ENCODE measurements at regions not wholly inside any gene's neighbourhood (a gene's known extent, or its start where the extent isn't known, plus 50 kb on each side); places are given as distances from the start of the nearest gene placed in this dataset.
"Not testable (repeated sequence)": the region's sequence is repeated elsewhere in the genome, so short reads cannot be mapped to it uniquely, and the experiment has no call there.

DNA sequence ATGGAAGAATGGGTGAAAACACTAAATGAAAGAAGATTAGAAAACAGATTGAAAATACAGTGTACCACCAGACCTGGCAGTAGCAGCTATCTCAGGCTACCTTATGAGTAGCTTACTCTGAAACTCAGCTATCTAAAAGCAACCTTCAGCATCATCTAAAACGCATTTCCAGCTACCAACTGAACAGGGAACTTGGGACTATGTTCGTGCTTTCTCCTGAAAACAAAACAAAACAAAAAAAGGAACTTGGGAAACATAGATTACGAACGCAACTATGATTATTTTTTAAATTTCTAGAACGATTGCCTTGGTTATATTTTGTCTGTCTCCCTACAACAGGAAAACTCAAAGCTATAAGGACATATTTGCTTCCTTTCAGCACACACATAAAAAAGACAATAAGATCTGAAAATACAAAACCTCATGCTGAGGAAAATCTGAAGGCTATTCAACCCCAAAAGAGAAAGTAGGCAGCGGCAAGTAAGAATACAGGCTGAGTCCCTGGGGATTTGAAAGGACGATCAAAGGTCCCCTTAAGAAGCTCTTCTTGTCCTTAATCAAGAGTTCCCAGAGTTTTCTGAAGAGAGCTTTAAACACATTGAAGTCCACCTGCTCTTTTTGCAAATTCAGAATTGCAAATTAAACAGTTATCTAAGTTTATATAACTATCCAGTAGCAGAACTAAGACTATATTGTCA is 53.4 kb downstream of the OR2K2 start:
- in situ Hi-C loops (cut with MboI; ENCODE audit: low pct_unique_long_range_greater_than_20kb, low sequenced_read_pairs, unreplicated experiment): no loop called here
- TF ChIP-seq, protein P1, sequence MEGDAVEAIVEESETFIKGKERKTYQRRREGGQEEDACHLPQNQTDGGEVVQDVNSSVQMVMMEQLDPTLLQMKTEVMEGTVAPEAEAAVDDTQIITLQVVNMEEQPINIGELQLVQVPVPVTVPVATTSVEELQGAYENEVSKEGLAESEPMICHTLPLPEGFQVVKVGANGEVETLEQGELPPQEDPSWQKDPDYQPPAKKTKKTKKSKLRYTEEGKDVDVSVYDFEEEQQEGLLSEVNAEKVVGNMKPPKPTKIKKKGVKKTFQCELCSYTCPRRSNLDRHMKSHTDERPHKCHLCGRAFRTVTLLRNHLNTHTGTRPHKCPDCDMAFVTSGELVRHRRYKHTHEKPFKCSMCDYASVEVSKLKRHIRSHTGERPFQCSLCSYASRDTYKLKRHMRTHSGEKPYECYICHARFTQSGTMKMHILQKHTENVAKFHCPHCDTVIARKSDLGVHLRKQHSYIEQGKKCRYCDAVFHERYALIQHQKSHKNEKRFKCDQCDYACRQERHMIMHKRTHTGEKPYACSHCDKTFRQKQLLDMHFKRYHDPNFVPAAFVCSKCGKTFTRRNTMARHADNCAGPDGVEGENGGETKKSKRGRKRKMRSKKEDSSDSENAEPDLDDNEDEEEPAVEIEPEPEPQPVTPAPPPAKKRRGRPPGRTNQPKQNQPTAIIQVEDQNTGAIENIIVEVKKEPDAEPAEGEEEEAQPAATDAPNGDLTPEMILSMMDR (IDR thresholded peaks at IDR 0.05; ENCODE audit: extremely low read depth, insufficient read depth, missing control alignments): no peak
- no peak for DNase-seq (ENCODE audit: low spot score)

DNA sequence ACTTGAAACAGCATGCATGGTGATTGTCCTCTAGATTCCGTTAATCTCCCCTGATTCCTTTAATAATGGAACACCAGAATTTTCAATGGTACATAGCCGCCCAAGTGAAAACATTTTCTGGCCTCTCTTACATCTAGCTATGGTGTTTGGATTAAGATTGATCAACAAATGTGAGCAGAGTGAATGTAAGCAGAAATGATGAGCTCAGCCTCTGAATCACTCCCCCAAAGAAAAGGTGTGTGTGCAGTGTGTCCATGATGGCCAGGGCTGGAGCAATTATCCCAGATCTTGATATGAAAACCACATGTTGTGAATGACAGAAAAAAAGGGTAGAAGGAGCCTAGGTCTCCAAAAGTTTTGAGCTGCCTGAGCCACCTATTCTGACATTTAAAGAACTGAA is 55.3 kb downstream of the OR2K2 start:
- no peak for DNase-seq (ENCODE audit: low spot score)
- in situ Hi-C loops (cut with MboI; ENCODE audit: low pct_unique_long_range_greater_than_20kb, low sequenced_read_pairs, unreplicated experiment): no loop called here
- TF ChIP-seq, protein P1 (IDR thresholded peaks at IDR 0.05; ENCODE audit: extremely low read depth, insufficient read depth, missing control alignments): no peak

- no peak for DNase-seq (ENCODE audit: low spot score)
- in situ Hi-C loops (cut with MboI; ENCODE audit: low pct_unique_long_range_greater_than_20kb, low sequenced_read_pairs, unreplicated experiment): no loop called here
- TF ChIP-seq, protein P1 (IDR thresholded peaks at IDR 0.05; ENCODE audit: extremely low read depth, insufficient read depth, missing control alignments): no peak
Measured at GRCh38 chr9:111272581-111272980, 57.4 kb downstream of the OR2K2 start.

DNA sequence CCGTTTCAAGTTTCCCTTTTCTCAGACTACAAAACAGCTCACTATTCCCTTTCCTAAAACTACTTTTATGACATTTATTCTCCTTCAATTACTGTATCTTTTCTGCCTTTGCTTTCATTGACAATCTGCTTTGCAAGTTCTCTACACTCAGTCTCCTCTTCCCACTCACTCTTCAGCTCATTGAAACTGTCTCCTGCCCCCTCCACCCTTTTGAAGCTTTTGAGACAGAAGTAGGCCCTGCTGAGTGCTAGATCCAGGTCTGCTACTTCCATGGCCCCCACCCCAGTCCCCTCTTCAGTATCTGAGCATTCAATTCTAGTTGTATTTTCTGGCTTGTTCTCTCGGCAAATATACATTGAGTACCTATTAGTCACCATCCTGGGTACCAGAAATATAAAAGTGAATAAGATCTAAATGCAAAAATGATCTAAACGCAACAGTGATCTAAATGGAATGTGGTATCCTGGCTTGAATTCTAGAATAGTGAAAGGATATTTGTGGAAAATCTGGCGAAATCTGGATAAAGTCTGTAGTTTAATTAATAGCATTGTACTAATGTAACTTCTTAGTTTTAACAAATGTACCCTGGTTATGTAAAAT is 58.4 kb downstream of the OR2K2 start:
- TF ChIP-seq, protein P1 (IDR thresholded peaks at IDR 0.05; ENCODE audit: extremely low read depth, insufficient read depth, missing control alignments): no peak
- in situ Hi-C loops (cut with MboI; ENCODE audit: low pct_unique_long_range_greater_than_20kb, low sequenced_read_pairs, unreplicated experiment): no loop called here
- no peak for DNase-seq (ENCODE audit: low spot score)

GRCh38 chr9:111271047-111271446 is 59.0 kb downstream of the OR2K2 start:
- in situ Hi-C loops (cut with MboI; ENCODE audit: low pct_unique_long_range_greater_than_20kb, low sequenced_read_pairs, unreplicated experiment): no loop called here
- TF ChIP-seq, protein P1 (IDR thresholded peaks at IDR 0.05; ENCODE audit: extremely low read depth, insufficient read depth, missing control alignments): no peak
- no peak for DNase-seq (ENCODE audit: low spot score)

GRCh38 chr9:111266024-111266423 is 64.0 kb downstream of the OR2K2 start:
- in situ Hi-C loops (cut with MboI; ENCODE audit: low pct_unique_long_range_greater_than_20kb, low sequenced_read_pairs, unreplicated experiment): not testable (repeated sequence)

DNA sequence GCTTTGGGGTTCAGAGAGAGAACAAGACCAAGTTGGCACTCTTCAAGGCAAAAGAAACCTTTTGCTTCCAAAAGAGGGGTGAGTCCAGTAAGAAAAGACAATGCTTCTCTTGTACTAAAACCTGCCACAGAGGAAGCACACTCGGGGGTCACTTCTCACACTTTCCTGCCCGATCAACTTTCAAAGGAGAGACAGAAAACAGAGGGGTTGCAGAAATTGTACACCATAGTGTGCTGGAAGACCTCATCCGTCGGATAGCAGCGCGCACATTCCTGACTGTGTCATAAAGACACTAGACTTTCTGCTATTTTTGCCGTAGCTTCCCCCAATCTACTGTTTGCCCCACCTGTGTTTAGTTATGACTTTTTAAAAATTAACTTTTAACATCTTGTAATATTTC is 66.9 kb downstream of the OR2K2 start:
- TF ChIP-seq, protein P1 (IDR thresholded peaks at IDR 0.05; ENCODE audit: extremely low read depth, insufficient read depth, missing control alignments): no peak
- DNase-seq (ENCODE audit: low spot score): no peak
- in situ Hi-C loops (cut with MboI; ENCODE audit: low pct_unique_long_range_greater_than_20kb, low sequenced_read_pairs, unreplicated experiment): no loop called here

More at GRCh38 chr9:111266024-111266423, 64.0 kb downstream of the OR2K2 start:
- DNase-seq (ENCODE audit: low spot score): not testable (repeated sequence)

Measured in GM13977 (cell line).